ENCODE measurements at regions not wholly inside any gene's neighbourhood (a gene's known extent, or its start where the extent isn't known, plus 50 kb on each side); places are given as distances from the start of the nearest gene placed in this dataset.

DNA sequence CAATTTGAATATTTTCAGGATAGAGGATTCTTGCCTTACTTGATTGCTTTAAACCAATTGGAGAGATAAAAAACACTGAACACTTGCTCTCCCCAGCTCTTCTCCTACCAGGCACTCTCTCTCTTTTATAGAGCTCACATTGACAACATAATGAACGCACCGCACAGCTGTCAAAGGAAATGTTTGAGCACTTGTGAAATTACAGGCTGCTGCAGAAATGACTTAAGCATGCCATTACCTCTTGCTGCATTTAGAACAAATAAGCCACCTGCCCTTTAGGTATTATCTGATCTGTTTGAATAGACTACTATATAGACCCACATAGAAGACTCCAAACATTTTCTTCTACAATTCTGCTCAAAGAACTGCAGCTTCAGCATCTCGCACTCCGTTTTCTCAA, 227.7 kb downstream of the C4orf33 start:
- TF ChIP-seq, protein P1, sequence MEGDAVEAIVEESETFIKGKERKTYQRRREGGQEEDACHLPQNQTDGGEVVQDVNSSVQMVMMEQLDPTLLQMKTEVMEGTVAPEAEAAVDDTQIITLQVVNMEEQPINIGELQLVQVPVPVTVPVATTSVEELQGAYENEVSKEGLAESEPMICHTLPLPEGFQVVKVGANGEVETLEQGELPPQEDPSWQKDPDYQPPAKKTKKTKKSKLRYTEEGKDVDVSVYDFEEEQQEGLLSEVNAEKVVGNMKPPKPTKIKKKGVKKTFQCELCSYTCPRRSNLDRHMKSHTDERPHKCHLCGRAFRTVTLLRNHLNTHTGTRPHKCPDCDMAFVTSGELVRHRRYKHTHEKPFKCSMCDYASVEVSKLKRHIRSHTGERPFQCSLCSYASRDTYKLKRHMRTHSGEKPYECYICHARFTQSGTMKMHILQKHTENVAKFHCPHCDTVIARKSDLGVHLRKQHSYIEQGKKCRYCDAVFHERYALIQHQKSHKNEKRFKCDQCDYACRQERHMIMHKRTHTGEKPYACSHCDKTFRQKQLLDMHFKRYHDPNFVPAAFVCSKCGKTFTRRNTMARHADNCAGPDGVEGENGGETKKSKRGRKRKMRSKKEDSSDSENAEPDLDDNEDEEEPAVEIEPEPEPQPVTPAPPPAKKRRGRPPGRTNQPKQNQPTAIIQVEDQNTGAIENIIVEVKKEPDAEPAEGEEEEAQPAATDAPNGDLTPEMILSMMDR (IDR thresholded peaks at IDR 0.05), result no peak
- TF ChIP-seq POLR2A (IDR thresholded peaks at IDR 0.05), result no peak
